Osteocyte (in vitro differentiated cells): ENCODE measurements at regions not wholly inside any gene's neighbourhood (a gene's known extent, or its start where the extent isn't known, plus 50 kb on each side); places are given as distances from the start of the nearest gene placed in this dataset.
A peak's percentile ranks its signal among the peaks of the same experiment; 100 is the strongest.
"Not testable (repeated sequence)": the region's sequence is repeated elsewhere in the genome, so short reads cannot be mapped to it uniquely, and the experiment has no call there.

Source experiments
- DNase-seq: peaks from one replicate; pipeline ENCODE4 v3.0.0; 2021; ENCODE audit warnings: mixed read lengths; ENCODE audit not compliant: unreplicated experiment; ENCODE audit errors: extremely low spot score
- H3K27ac Mint-ChIP-seq: one replicate; pipeline ENCODE4 v1.8.0; 2021; ENCODE audit warnings: mild to moderate bottlenecking, mixed read lengths; ENCODE audit not compliant: unreplicated experiment
- H3K27me3 Mint-ChIP-seq: one replicate; pipeline ENCODE4 v1.8.0; 2021; ENCODE audit warnings: mixed read lengths; ENCODE audit not compliant: unreplicated experiment
- H3K36me3 Mint-ChIP-seq: one replicate; pipeline ENCODE4 v1.8.0; 2021; ENCODE audit warnings: mixed read lengths; ENCODE audit not compliant: unreplicated experiment
- H3K4me1 Mint-ChIP-seq: one replicate; pipeline ENCODE4 v1.8.0; 2021; ENCODE audit warnings: mixed read lengths; ENCODE audit not compliant: unreplicated experiment
- H3K4me3 Mint-ChIP-seq: one replicate; pipeline ENCODE4 v1.8.0; 2021; ENCODE audit warnings: mild to moderate bottlenecking, moderate library complexity, mixed read lengths; ENCODE audit not compliant: unreplicated experiment
- H3K9me3 Mint-ChIP-seq: one replicate; pipeline ENCODE4 v1.8.0; 2021; ENCODE audit warnings: mixed read lengths; ENCODE audit not compliant: unreplicated experiment
- CTCF ChIP-seq: fragments of 200-600 bp; sonication (generic); IDR thresholded peaks from 2 replicates; pipeline ENCODE4 v1.5.0; 2021; ENCODE audit warnings: antibody characterized with exemption, mild to moderate bottlenecking, moderate library complexity

- H3K4me1 Mint-ChIP-seq = no peaks in the 10 kb centered on the region
- H3K27ac Mint-ChIP-seq = no peak overlapping the region
- no peak for TF ChIP-seq CTCF
- H3K36me3 Mint-ChIP-seq = no peaks in the 10 kb centered on the region
- H3K4me3 Mint-ChIP-seq = no peak overlapping the region
- no peaks in the 10 kb centered on the region for H3K9me3 Mint-ChIP-seq
- no peak for DNase-seq
- H3K27me3 Mint-ChIP-seq = peaks cover 61% of the 10 kb centered on the region
These were observed 206.3 kb upstream of the PODXL start for GRCh38 chr7:131762753-131763152.

GRCh38 chr7:131755801-131756200 is 199.4 kb upstream of the PODXL start:
- peaks cover 58% of the 10 kb centered on the region for H3K27me3 Mint-ChIP-seq
- H3K4me3 Mint-ChIP-seq = not testable (repeated sequence)

GRCh38 chr7:131753620-131754222 is 197.3 kb upstream of the PODXL start:
- no peak for DNase-seq
- H3K4me1 Mint-ChIP-seq = no peaks in the 10 kb centered on the region
- H3K36me3 Mint-ChIP-seq = no peaks in the 10 kb centered on the region
- H3K27ac Mint-ChIP-seq = no peak overlapping the region
- no peaks in the 10 kb centered on the region for H3K9me3 Mint-ChIP-seq
- H3K27me3 Mint-ChIP-seq = peaks cover 49% of the 10 kb centered on the region
- H3K4me3 Mint-ChIP-seq = no peak overlapping the region
- TF ChIP-seq CTCF = peak; percentile 34

More at GRCh38 chr7:131755801-131756200, 199.4 kb upstream of the PODXL start:
- H3K4me1 Mint-ChIP-seq, H3K9me3 Mint-ChIP-seq, H3K36me3 Mint-ChIP-seq, DNase-seq, H3K27ac Mint-ChIP-seq: not testable (repeated sequence)

GRCh38 chr7:131747658-131748232 is 191.3 kb upstream of the PODXL start:
- Mint-ChIP-seq H3K27ac (no peak overlapping the region), H3K27me3 (peaks cover 35% of the 10 kb centered on the region), H3K4me1 (no peaks in the 10 kb centered on the region), H3K4me3 (no peak overlapping the region), H3K36me3 (no peaks in the 10 kb centered on the region), H3K9me3 (no peaks in the 10 kb centered on the region)
- DNase-seq = no peak
- TF ChIP-seq CTCF = no peak

- Mint-ChIP-seq H3K4me3 (no peak overlapping the region), H3K36me3 (no peaks in the 10 kb centered on the region), H3K9me3 (no peaks in the 10 kb centered on the region), H3K27me3 (peaks cover 29% of the 10 kb centered on the region), H3K27ac (no peak overlapping the region), H3K4me1 (no peaks in the 10 kb centered on the region)
- DNase-seq = no peak
- no peak for TF ChIP-seq CTCF
These were observed 189.2 kb upstream of the PODXL start for GRCh38 chr7:131745390-131746248.
